ENCODE measurements at regions not wholly inside any gene's neighbourhood (a gene's known extent, or its start where the extent isn't known, plus 50 kb on each side); places are given as distances from the start of the nearest gene placed in this dataset.

DNA sequence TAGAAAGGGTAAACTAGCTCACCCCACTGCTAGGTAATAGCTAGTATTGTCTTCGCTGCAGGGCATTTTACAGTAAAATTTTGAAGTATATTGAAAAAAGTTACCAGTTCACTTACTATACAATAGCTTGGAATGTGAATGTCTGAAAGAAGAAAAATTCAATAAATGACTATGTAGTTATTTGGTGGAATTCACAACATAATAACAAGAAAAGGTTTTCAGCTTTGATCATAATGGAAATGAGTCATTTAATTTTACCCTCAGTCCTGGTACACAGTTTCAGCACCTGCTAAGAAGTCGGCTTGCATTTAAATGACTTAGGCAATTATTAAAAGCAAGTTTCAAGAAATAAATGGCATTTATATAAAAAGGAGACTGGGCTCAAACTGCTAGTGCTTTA, 90.4 kb downstream of the NUP35 start:
- ATAC-seq, result no peak
- no peak for DNase-seq
- intact Hi-C loops (cut with micrococcal nuclease), result no loop called here

DNA sequence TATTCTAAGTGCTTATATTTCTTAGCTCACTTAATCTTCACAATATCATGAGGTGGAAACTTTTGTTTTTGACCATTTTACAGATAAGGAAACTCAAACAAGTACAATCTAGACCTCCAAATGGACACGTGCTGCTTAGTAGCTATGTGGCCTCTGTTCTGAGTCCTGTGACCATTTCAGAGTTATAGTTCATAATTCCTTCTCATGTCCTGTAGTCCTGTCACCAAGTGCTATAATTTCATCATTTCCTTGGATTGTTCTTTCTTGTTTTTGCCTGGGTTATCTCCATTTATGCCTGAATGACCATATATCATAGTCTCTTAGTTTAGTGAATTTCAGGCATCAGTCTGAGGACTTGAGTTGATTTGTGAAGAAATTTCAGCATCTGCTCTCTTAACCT, 91.7 kb downstream of the NUP35 start:
- no peak for ATAC-seq
- no peak for DNase-seq
- intact Hi-C loops (cut with micrococcal nuclease), result no loop called here

DNA sequence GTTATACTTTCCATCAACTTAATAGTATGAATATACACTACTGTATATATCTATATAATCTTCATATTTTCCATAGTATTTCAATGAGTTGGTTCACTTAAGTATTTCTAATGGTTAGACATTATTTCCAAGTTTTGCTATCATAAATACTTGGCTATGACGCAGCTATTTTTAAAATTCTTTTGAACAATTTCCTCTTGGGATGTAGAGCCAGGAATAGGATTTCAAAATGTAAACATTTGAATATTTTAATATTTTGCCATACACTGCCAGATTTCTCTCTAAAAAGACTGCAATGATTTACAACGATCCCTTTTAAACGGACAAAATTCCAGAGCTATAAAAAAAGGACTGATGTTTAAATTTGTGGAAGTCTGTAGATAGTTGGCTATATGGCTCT, 95.6 kb downstream of the NUP35 start:
- DNase-seq, result no peak
- intact Hi-C loops (cut with micrococcal nuclease), result no loop called here
- no peak for ATAC-seq

DNA sequence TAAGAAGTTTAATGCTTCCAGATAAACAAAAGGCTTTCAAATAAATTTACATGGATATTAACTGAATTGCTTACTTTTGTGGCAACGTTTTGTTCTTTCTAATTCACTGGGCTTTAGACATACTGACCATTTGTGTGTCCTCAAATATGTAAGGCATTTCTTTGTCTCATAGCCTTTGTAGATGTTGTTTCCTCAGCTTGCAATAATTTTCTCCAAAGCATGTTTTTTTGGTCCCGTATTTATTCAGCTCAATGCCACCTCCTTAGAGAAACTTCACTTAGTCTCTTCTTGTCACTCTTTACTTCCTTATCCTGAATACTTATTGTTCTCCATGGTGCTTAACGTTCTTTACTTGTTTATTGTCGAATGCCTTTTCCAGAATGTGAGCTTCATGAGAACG, 98.5 kb downstream of the NUP35 start:
- ATAC-seq (no peak), DNase-seq (no peak)
- intact Hi-C loops (cut with micrococcal nuclease), result no loop called here

DNA sequence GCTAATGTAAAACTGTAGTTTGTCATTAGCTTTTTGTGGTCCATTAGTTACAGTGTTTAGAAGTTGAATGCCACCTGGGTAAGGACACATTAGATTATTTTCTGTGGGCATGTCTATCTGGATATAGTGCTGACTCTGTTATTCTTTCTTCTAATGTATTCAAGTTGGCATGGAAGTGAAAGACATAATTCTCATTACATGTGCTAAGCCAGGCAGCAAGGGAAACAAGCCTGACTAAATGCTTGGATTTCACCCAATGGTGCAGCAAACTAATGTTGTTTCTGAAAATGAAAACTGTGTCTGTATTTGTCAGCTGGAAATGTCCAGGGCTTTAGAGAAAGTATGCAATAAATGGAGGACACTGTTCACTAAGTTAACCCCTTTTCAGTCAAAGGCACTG, 100.7 kb downstream of the NUP35 start:
- ATAC-seq (no peak), DNase-seq (no peak)
- intact Hi-C loops (cut with micrococcal nuclease), result no loop called here

DNA sequence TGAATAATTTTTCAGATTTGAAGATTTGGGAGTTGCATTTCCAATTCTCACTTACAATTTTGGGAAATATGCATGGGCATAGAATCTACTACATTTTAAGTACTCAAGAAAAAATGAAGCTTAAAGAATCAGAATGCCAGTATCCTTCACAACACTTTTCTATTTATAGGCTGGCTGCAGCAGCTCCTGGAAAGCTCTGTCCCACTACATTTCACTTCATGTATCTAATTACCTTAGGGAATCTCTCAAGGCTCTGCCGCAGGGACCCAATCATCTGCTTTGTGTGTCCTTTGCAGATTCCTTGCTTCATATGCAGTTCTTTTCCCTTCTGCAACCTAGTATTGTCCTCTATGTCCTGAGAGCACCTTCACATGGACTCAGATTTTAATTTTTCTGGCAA, 102.9 kb downstream of the NUP35 start:
- DNase-seq, result no peak
- intact Hi-C loops (cut with micrococcal nuclease), result no loop called here
- ATAC-seq, result no peak

DNA sequence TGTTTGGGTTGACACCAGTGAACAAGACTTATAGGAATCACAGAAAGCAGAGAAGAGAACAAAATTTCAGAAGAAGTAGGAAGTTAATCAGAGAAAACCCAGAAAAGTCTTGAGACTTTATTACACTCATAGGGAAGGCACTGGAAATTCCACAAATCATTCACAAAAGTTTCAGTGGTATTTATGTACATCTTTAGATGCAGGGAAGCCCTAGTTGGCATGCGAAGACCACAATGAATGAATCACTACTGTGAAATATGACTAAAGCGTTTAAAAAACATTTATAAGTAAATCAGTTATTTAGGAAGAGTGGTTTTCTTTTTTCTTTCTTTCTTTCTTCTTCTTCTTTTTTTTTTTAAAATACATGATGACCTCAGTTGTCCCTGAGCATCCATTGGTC, 105.1 kb downstream of the NUP35 start:
- no peak for DNase-seq
- no peak for ATAC-seq
- intact Hi-C loops (cut with micrococcal nuclease), result no loop called here

DNA sequence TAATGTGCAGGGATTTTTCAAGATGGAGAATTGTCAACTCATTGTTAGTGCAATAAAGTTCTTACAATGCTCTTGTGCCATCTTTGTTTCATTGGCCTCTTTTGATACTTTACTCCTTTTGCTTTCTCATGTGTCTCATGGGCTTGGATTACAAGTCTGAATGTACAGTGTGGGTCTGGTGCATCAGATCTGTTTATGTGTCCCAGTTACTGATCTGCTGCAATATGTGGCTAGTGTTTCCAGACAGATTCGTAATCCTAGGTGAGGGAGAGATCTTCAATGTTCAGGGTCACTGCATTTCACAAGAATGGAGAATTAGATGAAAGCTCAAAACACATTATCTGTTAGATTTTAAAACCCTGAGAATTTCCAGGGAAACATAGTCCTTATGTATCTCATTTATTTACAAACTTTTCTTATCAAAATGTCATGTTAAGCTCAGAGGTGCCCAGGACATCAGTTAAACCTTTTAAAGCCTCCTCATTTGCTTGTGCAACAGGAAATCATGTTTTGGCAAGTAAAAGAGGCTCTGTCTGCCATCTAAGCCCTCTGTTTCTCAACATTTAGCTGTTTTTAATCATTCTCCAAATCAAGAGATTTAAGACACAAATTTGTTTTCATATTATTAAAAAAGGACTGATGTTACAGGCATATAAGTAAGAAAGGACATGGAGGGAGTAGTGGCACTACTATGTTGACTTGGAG, 108.1 kb downstream of the NUP35 start:
- DNase-seq, result no peak
- intact Hi-C loops (cut with micrococcal nuclease), result no loop called here
- ATAC-seq, result no peak

DNA sequence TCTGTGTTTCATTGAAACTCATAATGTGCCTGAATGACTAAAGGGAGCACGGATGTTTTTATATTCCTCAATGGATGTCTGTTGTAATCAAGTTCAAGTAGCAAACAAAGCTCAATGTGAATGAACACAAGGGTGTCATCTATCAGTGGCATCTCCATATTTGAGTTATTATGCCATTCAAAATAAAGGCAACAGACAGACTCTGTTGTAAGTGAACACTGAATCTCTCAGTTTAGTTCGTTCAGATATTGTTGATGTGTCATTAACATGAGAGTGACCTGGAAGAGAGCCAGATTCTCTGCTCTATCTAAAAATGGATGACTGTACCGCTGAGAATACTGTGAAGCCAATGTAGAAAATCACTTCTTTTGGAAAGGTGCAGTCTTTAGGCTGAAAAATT, 118.7 kb downstream of the NUP35 start:
- intact Hi-C loops (cut with micrococcal nuclease), result no loop called here
- ATAC-seq, result peak; percentile 43
- DNase-seq, result no peak

DNA sequence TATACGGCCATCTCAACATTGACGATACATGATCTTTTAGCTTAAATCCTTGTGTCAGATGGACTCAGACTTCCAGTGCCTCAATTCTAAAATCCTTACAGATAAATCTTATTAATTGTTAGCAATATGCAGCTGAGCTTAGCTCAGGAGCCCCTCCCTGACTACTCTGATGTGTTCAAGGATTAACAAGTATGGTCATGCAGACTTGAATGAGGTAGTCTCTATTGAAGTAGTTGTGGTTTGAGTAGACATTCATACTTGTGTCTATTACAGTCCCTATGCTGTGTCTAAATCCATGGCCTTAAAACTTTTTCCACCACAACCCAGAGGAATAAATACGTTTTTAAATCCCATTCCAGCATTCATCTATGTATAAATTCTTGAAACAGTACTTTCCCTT, 119.5 kb downstream of the NUP35 start:
- no peak for ATAC-seq
- intact Hi-C loops (cut with micrococcal nuclease), result no loop called here
- DNase-seq, result no peak

DNA sequence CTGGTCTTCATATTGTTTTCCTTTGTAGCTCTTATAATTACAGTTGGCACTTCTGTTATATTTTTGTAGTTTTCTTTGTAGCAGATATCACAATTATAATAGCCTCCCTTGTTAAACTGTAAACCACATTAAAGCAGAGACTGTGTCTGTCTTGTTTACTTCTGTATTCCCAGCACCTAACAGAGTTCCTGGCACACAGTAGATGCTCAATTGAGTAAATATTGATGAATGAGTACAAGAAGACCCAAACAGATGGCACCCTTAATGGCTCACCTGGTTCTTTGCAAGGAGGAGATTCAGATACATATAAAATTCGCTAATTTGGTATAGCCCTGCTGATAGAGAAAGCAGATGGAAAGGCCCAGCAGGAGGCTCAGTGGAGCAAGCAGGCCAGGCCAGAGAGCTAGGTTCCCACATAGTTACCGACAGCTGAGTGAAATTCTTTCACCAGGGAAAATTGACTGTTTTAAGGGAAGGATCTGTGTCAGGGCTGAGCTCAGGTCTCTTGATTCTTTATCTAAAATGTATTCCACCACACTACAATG, 120.1 kb downstream of the NUP35 start:
- ATAC-seq, result no peak
- no peak for DNase-seq
- intact Hi-C loops (cut with micrococcal nuclease), result no loop called here

DNA sequence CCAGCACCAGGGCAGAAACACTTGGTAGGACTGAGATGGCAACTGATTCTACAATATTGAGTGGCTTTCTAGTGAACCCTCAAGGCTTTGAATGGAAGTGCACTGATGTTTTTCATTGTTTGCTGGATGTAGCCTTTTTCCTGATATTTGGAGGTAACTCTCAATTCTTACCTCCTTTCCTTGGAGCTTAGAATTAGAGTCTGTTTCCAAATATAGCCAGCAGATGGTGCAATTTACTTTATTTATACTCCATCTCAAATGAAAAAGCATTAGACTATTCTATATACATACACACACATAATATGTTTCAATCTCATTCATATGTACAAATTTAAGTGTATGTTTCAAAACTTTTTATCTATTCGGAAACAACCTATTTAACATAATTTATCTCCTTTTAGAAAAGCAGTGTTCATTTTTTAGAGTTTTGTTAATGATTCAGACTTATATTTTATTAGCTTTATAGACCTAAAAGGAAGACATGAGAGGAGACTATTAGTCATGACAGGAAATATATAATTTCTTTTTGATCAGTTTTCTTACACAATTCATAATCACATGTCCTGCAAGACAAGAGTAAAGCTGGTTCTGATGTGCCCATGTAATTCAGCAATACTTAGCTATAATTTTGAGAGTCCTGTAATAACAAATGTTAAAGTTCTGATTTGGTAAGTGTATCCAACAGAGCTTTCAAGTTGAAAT, 124.8 kb downstream of the NUP35 start:
- no peak for DNase-seq
- ATAC-seq, result no peak
- intact Hi-C loops (cut with micrococcal nuclease), result no loop called here

DNA sequence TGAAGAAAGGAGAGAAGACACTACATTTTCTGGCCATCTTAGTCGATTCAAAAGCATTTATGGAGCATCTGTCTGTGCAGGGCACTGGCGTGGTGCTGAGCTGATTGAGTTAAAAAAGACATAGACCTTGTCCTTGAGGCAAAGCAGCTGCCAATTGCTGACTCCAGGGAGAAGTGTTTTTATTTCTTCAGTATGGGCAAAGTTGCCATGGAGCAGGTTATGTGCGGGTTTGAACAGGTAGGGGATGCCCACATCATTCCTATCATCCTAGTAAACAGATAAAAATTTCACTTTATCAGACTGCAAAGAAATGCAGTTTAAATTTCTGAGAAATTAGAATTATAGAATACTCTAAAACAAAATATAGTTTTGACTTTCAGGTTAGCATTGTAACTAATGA, 125.8 kb downstream of the NUP35 start:
- ATAC-seq (no peak), DNase-seq (no peak)
- intact Hi-C loops (cut with micrococcal nuclease), result no loop called here

DNA sequence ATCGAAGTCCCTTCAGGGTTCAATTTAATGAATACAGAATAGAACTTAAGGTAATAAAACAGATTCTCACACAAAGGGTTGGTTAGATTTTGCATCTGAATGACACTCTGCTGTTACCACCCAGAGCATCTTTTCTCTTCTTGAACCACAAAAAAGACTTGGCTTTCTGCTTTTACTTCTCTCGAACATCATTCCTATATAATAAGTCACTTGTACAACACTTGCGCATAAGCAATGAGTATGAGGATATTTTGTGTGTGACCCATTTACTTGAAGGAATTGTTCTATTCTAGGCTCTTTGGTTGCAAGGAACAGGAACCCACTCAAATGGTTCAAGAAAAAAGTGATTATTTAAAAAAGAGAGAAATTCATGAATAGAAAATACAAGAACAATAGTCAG, 126.2 kb downstream of the NUP35 start:
- intact Hi-C loops (cut with micrococcal nuclease), result no loop called here
- no peak for DNase-seq
- ATAC-seq, result no peak

DNA sequence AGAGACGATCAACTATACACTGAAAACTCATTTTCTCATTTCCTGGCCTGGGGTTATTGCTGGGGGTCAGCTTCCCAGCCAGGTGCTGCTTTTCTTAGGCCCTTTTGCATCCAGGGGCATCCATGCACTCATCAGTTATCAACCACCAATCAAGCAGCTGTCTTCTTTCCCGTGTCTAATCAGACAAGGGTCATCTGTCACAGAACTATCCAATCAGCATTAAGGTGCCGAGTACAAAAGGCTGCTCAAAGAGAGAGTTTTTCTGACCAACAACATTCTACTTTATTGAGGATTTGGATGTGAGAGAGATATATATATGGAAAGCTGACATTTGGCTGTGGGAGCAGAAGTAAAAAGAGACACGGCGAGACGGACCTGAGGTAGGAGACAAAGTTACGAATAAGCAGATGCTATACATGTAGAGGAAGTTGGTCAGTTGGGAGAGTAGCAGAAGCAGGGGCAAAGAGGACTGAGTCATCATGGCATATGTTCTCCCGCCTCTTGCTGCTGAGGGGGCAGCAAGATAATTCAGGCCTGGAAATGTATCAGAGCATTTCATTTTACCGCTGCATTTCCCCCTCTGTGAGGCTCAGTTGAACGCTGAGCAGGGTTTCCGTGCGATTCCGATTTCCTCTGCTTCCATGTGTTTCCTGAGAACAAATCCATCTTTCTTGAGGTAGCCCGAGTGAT, 129.3 kb downstream of the NUP35 start:
- no peak for ATAC-seq
- no peak for DNase-seq
- intact Hi-C loops (cut with micrococcal nuclease), result no loop called here

DNA sequence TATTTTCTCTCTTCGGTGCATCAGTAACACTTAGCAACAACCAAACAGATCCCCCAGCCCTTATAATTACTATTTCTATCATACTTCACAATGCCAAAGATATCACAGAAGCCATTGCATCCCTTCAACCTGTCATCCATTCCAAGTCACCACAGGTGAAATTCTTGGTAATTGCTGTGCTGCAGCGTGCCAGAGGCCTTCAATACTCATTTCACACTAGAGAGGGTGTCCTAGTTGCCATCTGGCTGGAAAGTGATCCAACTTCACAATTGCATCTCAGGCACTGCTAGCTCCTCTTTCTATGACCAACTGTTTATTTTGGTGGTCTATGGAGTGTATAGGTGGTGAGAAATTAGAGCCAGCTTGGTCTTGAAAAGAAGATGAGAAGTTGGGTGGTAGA, 131.2 kb downstream of the NUP35 start:
- intact Hi-C loops (cut with micrococcal nuclease), result no loop called here
- no peak for DNase-seq
- no peak for ATAC-seq

DNA sequence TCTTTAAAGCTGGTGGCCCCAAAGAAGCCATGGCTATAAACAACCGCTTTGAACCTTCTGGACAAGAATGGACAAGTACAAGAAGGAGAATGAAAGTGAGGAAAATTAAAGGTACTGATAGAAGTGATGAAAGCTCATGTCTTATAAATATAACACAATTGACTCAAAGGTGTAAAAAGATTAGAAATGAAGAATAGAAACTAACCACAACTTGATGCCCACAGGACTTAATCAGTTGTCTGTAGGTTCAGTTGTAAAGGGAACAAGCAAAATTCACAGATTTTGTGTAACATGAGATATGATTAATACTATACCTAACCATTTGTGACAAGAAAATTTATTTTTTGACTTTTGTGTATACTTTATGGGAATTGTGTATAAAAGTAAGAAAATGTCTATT, 135.7 kb downstream of the NUP35 start:
- no peak for ATAC-seq
- DNase-seq, result no peak
- intact Hi-C loops (cut with micrococcal nuclease), result no loop called here

DNA sequence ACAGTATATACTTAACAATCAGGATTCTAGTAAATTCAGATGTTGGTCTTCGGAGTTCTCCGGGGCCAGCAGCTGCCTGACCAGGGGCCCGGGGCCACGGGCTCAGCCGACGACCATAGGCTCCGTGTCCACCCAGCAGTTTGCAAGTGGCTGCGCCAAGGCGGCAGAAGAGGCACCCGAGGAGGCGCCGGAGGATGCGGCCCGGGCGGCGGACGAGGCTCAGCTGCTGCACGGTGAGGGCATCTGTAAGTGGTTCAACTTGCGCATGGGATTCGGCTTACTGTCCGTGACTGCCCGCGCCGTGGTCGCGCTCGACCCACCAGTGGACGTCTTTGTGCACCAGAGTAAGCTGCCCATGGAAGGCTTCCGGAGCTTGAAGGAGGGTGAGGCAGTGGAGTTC, 136.3 kb downstream of the NUP35 start:
- ATAC-seq (no peak), DNase-seq (no peak)
- intact Hi-C loops (cut with micrococcal nuclease), result no loop called here

DNA sequence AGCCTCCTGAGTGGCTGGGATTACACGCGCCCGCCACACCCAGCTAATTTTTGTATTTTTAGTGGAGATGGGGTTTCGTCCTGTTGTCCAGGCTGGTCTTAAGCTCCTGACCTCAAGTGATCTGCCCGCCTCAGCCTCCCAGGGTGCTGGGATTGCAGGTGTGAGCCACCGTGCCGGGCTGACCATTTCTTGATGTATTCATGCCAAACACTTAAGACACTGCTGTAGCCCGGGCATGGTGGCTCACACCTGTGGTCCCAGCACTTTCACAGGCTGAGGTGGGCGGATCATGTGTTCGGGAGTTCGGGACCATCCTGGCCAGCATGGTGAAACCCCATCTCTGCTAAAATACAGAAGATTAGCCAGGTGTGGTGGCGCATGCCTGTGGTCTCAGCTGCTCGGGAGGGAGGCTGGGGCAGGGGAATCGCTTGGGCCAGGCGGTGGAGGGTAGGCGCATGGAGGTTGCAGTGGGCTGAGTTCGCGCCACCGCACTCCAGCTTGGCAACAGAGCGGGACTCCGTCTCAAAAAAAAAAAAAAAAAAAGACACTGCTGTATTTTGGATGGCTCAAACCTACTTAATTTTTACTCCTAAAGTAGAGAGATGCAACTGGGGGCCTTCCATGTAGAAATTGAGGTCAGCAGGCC, 140.8 kb downstream of the NUP35 start:
- DNase-seq (no peak), ATAC-seq (no peak)
- intact Hi-C loops (cut with micrococcal nuclease), result no loop called here

DNA sequence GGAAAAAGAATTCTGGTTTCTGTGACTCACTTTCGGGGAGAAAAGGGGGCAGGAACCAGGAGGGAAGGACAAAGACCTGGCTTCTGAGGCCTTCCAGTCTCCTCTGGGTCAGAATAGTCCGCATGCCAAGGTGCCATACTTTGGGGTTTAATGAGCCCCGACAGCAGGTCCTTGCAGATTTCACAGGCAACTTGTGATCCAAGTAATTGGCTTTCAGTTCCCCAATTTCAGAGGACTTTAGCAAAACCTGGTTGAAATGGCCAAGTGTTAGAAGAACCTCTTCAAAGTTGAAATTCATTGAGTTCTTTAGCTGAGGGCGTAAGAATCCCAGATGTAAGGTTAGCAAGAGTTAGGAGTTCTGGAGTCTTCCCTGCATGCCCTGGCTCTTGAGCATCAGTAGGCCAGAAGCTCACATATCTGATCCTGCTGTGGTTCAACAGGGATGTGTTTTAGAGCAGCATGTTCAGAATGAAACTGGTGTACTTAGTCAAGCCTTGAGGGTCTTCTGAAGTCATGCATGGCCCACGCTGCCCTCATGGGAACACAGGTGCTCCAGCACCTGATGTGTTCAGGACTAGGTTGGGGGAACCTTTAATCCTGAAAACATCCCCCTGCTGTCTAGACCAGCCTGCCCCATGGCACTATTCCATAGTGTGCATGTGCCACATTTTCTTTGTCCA, 143.0 kb downstream of the NUP35 start:
- no peak for DNase-seq
- intact Hi-C loops (cut with micrococcal nuclease), result no loop called here
- ATAC-seq, result no peak

All from left ventricle myocardium superior (tissue), 1 donor.